Amygdala (tissue), 56 donors: ENCODE measurements at regions not wholly inside any gene's neighbourhood (a gene's known extent, or its start where the extent isn't known, plus 50 kb on each side); places are given as distances from the start of the nearest gene placed in this dataset.

Experiments used
- DNase-seq, 56 donors: peaks; one replicate each; lab custom pipeline; 2025; lab: John Stamatoyannopoulos, UW

DNA sequence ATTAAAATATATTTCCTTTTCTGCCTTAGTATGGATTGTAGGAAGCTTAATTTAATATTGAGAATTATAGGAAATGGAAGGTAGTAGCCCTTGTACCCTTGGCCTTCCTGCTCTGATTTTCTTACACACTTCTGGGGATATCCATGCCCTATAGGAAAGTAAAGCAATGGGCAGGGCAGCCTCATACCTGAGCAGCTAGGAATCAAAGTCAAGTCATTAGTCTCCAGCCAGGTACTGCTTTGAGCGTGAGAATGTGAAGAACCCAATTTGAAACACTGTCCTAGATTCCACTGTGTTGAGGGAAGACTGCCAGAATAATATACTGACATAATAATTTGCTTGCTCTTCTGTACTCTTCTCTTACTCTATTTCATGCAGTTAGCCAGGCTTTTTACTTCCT is 51.0 kb upstream of the L3MBTL3 start:
- no peak for DNase-seq

DNA sequence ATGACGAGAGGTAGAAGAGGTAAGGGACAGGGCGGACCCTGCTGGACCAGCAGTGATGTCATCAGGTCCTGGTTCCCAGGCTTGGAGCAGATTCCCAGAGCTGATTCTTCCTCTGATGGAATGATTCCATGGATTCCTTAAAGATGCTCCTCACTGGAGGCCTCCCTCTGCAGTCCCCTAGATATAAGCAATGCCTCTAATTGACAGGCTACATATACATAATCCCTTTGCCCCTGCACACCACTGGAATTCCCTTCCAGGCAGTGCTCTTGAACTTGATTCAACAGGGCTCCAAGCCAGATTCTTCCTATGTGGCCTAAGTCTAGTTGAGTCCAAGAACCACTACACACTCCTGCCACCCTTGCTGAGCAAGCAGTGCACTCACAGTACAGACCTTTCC is 52.3 kb upstream of the L3MBTL3 start:
- DNase-seq, result no peak

DNA sequence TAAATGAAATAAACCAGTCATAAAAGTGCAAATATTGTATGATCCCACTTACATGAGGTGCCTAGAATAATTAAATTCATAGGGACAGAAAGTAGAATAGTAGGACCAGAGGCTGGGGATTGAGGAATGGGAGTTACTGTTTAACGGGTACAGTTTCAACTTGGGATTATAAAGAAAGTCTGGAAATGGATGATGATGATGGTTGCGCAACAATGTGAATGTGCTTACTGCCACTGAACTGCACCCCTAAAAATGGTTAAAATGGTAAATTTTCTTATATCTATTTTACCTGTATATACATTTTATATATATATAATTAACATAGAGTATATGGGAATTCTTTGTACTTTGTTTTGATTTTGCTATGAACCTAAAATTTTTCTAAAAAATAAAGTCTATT is 53.3 kb upstream of the L3MBTL3 start:
- DNase-seq, result no peak

DNA sequence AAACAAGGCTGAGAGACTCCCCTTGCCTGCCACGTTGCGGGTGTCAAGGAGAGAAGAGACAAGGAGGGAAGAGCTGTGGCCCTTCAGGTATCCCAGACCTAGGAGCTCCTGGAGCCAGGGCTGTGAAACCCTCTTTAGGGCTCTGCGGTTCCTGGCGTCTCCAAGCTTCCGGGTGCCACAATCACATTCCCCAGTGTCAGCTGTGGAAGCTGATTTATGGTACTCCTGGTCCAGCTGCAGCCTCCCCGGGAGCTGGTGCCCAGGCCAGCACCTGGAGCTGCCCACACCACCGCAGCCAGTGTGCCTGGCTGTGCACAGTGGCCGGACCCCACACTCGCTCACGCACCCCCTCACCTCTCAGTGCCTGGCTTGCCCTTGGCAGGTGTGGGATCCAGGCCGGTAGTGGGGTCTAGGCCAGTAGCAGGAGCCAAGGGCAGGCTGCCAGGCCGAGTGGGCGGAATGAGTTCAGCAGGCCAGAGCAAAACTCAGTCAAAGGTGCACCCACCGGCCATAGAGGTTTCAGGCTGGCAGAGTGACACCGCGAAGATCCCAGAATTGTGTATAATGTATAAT is 58.9 kb upstream of the L3MBTL3 start:
- no peak for DNase-seq

DNA sequence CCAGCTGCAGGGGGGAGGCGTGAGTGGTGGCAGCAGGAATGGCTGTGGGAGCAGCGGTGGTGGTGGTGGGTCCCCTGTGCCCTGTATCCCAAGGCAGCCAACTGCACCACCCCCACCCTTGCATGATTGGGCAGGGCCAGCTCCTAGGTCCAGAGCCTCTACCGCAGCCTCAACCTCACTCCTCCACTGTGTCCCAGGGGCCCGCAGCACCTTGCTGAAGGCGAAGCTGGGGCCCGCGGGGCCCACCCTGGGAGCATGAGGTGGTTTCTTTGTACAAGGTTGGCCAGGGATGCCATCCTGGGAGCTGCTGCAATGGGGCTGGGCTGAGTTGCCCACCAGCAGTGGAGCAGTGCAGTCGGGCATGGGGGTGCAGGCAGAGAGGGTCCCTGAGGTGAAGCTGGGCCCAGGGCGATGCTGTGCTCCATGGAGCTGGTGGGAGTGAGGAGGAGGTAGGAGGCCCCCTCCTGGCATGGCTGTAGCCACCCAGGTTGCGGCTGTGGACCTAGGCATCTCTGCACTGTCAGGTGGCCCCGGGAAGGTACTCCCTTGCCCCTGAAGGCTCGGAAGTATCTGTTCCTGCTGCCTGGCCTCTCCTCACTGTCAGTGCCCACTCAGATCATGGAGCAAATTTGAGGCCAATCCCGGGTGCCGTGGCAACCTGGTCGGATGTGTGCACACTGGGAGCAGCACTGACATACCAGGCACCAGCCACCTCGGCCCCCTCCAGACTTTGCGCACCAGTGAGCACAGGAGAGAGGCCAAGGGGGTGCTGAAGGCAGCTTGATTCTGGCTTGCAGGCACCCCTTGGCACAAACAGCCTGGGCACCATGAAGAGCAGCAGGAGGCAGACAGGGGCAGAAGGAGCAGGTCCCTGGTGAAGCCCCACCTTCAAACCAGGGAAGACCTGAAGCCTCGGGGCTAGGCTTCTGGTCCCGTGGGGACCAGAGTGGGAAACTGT is 60.2 kb upstream of the L3MBTL3 start:
- no peak for DNase-seq

DNA sequence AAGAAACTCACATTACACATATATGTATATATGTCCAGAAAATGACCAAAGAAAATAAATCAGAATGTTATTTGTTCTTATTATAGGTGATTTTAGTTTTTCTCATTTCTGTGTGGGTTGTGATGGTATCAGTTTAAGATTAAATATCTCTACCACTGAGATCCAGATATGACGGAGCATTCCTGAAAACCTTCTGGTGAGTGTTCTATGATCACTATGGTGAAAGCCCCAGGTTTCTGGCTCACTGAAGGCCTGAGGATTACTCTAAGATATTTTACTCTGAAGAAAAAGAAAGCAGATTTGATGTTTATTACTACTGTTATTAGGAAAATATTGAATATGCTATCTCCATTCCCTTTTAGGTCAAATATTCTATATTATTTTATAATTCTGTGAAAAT is 62.8 kb upstream of the L3MBTL3 start:
- DNase-seq, result no peak

DNA sequence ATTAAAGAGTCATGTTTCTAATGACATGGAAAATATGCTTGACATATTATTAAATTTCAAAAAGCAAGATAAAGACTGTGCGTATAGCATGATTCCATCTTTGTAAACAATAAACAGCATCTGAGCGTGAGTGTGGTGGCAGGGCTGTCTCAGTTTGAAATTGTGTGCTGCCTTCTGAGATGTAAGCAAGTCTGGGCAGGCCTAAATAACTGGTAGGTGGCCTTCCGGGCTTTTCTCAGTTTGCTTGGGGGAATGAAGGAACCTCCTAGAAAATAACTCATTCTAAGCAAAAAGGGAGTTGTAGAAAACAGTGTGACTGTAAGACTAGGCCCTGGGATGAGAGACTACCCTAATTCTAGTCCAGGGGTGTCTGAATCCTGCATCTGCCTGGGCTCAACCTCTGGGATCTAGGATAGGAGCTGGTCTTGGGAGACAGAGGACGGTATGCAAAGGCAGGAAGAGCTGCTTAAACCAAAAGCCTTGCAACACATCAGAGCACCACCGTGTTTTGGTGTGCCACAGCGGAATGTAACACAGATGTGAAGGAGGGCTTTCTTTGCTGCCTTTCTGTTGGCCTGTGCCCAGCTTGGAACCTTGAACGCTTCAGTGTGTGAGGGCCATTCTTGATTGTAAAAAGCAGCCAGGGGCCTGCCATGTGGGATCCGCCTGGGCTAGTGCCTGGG is 63.5 kb upstream of the L3MBTL3 start:
- DNase-seq, result no peak

DNA sequence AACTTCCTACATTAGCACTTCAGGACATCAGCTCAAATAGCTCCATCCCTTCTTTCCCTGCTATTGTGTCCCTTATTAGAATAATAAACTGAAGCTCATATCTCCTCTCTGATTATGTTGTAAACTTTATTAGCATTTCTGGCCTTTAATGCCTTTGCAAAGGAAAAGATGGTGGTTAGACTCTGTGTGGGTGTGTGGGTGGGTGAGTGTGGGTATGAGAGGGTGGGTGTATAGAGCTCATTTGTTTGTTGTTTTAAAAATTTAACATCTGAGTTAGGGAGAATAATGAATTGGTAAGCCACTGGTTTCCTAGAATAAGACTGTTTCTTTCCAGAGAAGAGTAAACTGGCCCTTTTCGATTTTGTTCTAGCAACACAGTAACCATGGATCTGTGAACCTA is 70.6 kb upstream of the L3MBTL3 start:
- DNase-seq, result no peak

DNA sequence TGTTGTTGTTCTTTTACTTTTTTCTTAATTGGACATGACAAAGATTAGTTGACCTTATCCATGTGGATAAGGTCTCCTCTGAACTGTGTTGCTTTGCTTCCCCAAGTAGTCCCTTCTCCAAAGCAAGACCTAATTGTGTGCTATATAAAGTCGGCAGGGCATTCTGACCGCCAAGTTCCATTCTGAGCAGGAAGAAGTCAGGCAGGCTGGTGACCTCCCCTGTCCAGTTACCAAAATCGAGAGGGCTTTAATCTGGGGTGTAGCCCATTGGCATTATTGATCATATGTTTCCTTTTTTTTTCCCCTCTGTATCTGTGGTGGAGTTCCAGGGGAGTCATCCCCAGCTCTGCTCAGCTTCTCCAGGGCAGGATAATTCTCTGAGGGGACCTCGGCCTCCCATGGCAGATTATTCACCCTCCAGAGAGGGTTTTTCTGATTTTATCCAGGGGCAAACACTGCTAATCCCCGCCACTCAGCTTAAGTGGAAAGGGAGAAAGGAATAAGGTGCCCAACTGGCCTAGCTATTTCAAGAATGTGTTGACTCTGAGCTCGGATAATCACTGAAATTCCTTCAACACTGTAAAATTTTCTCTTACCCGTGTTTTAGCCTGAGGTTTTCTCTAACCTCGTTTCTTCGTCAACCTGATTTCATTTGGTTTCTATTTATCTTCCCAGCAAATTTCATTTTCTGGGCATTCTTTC is 71.8 kb upstream of the L3MBTL3 start:
- DNase-seq, result no peak

DNA sequence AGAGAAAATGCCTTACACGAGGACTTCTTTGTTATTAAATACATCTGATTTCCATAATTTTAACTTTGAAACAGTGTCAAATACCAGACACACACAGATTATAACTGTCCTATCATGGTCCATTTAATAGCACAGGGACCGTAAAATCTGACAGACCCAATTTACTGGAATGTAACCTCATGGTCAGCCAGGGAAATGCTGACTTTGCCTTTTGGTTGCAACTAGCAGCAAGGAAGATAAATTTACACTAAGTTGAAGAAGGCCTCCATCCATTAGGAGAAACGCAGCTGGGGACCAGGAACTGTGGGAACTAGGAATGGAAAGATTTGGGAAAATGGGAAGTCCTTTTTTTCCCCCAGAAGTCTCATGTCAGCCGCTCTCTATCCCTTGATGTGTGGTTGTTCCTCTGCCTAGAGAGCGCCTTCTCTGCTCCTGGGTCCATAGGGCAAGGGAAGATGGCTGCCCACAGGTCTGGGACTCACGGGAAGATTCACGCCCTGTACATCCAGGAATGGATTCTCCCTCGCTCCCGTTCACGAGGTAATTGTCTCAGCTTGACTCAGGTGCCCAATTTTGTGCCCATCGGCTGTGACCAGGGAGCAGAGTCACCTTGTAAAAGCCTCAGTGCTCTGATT is 74.6 kb upstream of the L3MBTL3 start:
- DNase-seq, result no peak

DNA sequence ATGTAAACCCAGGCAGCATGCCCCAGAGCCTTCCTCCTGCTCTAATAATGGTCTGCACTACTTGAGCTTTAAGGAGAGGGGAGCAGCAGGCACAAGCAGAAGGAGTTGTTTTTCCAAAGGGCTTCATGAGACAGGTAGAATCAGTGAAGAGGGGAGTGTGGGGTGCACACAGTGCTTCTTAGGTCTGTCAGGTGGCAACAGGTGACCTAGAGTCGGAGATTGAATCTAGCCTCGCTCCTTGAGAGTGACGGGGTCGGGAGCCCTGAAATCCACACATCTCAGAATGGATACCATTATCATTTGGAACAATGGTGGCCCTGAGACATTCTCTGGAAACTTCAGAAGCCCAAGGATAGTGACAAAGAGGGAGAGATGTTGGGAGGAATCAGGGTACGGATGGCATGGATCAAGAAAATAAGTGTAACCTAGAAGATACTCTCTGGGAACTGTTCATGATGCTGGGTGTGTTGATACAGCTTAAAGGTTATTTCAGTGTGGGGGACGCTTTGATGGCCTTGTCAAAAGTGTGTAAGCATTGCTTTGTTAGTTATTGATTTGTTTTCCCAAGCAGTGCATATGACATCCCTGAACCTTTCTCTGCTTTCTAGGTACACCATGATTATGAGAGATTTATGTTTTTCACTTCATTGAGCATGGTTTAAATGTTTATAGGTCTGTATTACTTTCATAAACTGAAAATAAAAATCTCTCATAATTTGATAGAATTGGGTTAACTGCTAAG is 77.8 kb upstream of the L3MBTL3 start:
- no peak for DNase-seq

DNA sequence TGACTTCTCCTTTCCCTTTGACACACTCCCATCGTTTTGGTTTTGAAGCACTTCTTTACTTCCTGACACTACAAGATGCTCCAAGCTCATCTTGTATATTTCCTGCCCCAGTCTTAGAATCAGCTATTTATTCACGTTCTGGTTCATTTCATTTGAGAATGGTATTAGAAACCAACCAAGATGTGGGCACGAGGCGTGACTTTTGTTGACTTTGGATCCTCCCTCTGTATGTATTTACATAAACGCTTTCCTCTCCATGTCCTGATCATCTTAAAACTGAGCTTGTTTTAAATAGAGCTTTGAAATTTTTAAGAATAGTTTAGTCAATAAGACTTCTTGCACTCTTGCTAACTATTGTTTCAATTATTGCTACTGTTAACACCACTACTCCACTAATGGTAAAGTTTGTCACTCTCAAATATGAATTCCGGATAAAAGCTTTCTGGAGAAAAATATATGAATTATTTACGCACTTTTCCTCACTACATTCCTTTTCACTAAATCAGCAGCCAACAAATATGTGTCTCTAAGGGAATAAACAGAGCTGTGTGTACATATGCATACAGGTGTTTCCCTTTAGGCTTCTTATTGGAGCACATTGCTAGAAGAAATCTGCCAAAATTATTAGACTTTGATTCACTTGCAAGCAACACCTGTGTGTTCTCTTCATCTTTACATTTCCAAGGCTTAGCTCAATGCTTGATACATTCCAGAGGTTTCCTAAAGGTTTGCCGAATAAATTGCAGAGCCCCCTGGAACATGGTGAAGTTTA is 77.3 kb upstream of the TMEM244 start:
- no peak for DNase-seq

DNA sequence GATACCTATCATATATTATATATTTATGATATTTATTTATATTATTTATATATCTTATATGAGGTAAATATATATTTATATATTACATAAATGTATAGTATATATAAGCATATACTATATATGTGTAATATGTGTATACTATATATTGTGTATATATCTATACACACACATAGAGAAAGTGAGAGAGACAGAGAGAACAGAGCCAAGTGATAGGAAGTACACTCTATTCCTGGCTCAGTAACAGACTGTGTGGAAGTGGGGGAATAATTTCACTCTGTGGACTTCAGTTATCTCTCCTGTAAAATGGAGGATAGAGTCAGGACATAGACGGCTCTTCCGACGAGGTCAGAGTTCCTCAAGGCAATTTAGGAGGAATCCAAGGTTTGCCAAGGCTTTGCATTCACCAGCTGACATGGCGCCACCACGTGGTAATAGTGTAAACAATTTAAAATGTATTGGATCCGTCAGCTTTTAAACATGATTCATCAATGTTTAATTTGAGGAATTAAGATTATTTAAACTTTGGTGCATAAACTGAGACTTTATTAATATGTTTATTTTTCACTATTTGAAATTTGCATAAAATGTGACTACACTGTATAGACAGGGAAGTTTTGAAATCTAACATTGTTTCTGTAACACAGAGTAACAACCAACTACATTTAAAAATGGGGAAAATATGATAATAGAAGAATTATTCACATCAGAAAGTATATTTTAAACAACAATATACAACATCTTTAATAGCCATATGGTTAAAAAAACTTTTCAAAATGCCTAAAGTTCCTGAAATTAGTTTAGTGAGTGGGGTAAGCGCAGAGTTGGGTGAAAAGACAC is 75.4 kb upstream of the TMEM244 start:
- DNase-seq, result peak in 20 of 56 donors; percentile 1 to 61 (median 12)

DNA sequence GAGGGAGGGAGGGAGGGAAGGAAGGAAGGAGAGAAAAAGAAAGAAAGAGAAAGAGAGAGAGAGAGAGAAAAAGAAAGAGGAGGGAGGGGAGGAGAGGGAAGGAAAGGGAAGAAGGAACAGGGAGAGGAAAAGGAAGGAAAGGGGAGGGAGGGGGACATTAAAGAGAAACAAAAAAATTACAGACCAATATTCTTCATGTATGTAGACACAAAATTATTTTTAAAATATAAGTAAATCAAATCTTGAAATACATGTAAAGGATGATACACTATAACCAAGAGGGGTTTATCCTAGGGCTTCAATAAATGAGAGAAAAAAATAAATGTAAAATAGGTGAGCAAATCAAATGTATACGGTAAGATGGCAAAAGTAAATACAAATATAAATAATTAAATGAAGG is 71.2 kb upstream of the TMEM244 start:
- DNase-seq, result no peak

DNA sequence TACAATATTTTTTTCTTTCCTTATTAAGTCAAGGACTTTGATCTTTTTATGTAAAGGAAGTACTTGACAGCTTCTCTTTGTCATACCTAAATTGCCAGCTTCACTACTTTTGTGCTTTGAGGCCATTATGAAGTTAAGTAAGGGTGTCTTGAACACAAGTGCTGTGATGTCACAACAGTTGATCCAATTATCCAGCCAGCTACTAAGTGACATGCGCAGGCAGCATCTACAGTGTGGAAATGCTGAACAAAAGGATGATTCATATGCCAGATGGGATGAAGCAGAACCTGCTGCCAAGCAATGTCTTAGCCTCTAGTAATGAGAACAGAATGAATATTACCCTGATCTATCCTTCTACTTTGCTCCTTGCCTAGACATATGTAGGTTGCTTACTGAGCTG is 68.3 kb upstream of the TMEM244 start:
- DNase-seq, result peak in 37 of 56 donors; percentile 2 to 79 (median 22)

DNA sequence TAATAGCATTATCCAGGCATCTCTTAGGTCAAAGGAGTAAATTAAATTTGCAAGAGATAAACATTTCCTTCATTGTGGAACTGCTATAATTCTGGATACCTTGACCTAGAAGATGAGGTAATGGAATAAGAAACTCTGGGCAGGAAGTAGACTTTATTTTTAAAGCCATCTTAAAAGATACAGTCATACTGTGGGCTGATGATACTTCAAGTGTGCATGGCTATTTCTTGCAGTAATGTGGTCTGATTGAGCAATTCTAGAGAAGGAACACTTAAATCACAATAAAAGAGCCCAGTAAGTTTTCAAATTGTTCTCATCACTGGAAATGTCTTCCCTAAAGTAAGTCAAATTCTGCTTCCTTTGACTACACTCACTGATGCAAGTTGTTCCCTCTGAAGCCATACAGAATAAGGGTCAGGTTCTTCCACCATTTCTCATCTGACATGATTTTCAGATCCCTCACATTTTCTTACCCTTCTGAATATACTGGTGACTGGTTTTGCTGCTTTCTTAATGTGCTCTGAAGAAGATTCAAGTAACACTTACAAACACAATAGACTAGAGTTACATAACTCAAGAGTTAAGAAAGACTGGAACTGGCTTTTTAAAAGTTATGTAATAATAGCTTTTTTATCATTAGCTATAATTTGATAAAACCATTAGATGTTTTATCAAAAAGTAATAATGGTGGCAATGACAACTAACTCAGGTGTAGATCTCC is 62.6 kb upstream of the TMEM244 start:
- DNase-seq, result no peak

DNA sequence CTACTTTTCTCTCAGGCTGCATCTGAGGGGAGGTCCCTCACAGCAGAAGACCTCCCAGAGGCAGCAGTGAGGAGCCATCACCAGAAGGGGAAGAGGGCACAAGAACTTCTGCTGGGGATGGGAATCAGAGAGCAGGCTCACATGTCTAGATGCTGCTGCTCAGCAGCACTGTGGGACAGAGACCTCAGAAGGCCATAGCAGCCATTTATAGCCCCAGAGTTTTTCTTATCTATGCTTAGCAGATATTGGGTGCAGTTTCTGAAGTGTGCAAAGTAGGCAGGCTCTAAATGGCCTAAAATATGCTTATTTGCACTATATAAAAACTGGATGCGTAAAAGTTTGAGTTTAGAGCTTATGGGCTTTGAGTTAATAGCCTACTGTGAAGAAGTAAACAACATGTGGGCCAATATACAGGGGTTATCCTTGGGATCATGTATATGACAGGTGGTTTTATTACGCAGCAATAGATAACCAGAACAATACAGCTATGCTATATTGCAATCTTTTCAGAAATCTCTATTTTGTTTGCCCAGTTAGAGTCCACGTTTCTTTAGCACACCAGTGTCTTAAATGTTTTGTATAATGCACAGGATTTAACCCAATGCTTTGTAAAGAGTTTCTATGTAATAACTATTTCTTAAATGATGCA is 60.2 kb upstream of the TMEM244 start:
- no peak for DNase-seq
